ENCODE measurements at regions not wholly inside any gene's neighbourhood (a gene's known extent, or its start where the extent isn't known, plus 50 kb on each side); places are given as distances from the start of the nearest gene placed in this dataset.

DNA sequence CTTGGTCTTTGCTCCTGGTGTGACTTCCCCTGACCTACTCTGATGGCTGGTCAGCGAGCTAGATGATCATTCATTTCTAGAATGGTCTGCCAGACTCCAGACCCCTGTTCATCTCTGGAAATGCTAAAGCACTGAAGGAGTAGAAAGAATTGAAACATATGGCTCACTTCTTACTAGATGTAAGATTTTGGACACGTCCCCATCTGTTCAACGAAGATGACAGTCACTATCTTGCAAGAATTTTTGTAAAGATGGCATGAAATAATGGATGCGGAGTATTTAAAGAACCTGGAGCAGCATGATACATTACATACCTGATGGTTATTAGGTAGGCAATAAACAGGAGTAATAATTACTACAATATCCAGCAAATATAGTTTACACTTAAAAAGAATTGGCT is 252.7 kb upstream of the SDK2 start:
- Histone ChIP-seq H4K5ac (ENCODE audit: insufficient read length, low read depth, low read length) (no peak overlapping the region), H4K91ac (replicated peaks; ENCODE audit: insufficient read length, low read length) (no peak overlapping the region), H2BK15ac (ENCODE audit: low read length) (no peak overlapping the region), H3K4me1 (replicated peaks in 1 of 4; ENCODE audit: control insufficient read depth in 3 of 4, insufficient read depth in 4 of 4, low read length in 3 of 4) (peaks cover 0 to 7% (median 2%) of the 10 kb centered on the region in 4 experiments; a peak in 3 of 7 replicates), H3K4me2 (ENCODE audit: insufficient read depth in 1 of 2, low read depth in 2 of 2, low read length in 2 of 2) (no peak overlapping the region), H3K56ac (replicated peaks; ENCODE audit: insufficient read length, low read depth, low read length) (no peak overlapping the region), H3K14ac (ENCODE audit: insufficient read length) (no peak overlapping the region), H3K4ac (replicated peaks; ENCODE audit: insufficient read length, low read depth, low read length) (no peak overlapping the region), H3K9me3 (ENCODE audit: insufficient read depth in 2 of 2, low read depth in 1 of 2, low read length in 1 of 2) (no peaks in the 10 kb centered on the region), H3K79me1 (ENCODE audit: low read depth, low read length) (no peaks in the 10 kb centered on the region), H2BK120ac (replicated peaks; ENCODE audit: low read depth, low read length) (no peak overlapping the region), H3K27me3 (replicated peaks in 1 of 4; ENCODE audit: control insufficient read depth in 3 of 4, extremely low read depth in 1 of 4, insufficient read depth in 3 of 4, low read length in 3 of 4) (peaks cover 20 to 37% (median 26%) of the 10 kb centered on the region in 4 experiments), H2AFZ (ENCODE audit: low read length) (no peak overlapping the region), H2AK5ac (ENCODE audit: low read depth, low read length) (no peak overlapping the region), H4K20me1 (replicated peaks in 1 of 2; ENCODE audit: control insufficient read depth in 1 of 2, insufficient read depth in 2 of 2, low read length in 2 of 2) (peaks cover 0 to 2% of the 10 kb centered on the region in 2 experiments), H3K23me2 (ENCODE audit: low read depth, low read length) (peaks cover 5% of the 10 kb centered on the region), H3K27ac (ENCODE audit: low read depth, low read length) (no peak overlapping the region), H2BK5ac (ENCODE audit: low read depth, low read length) (no peak overlapping the region), H3K9ac (replicated peaks in 1 of 4; ENCODE audit: extremely low read depth in 1 of 4, low read depth in 3 of 4, low read length in 3 of 4) (no peak overlapping the region), H3K23ac (ENCODE audit: insufficient read length) (no peak overlapping the region), H3K4me3 (ENCODE audit: extremely low read depth in 1 of 4, insufficient read depth in 2 of 4, low read depth in 3 of 4, low read length in 4 of 4) (no peak overlapping the region), H2BK20ac (ENCODE audit: low read length) (no peak overlapping the region), H3K79me2 (ENCODE audit: control insufficient read depth in 1 of 2, insufficient read depth in 2 of 2, low read length in 2 of 2) (no peaks in the 10 kb centered on the region), H4K8ac (ENCODE audit: extremely low read depth, insufficient read depth, low read length) (no peak overlapping the region), H3K36me3 (ENCODE audit: control insufficient read depth in 2 of 4, insufficient read depth in 4 of 4, low read length in 3 of 4) (no peaks in the 10 kb centered on the region), H3K18ac (ENCODE audit: extremely low read depth, low read length) (no peak overlapping the region), H2BK12ac (ENCODE audit: low read depth, low read length) (no peak overlapping the region)
- peak in 1 of 2 experiments; percentile 6 for DNase-seq (ENCODE audit: low read depth in 1 of 2, low spot score in 2 of 2)
- WGBS, 2 experiments (ENCODE audit: extremely low coverage in 1 of 2, insufficient coverage in 1 of 2, insufficient read length in 1 of 2, insufficient replicate concordance in 2 of 2, low coverage in 1 of 2, low lambda C conversion rate in 2 of 2, missing lambda C conversion rate in 1 of 2): 77% methylated on average over 4 of the region's 4 CpGs; no CpG with 5 or more reads in 1 of the 2 experiments
- FAIRE-seq: no peak
- POLR2A ChIA-PET (ENCODE audit: partially characterized antibody): no interaction called here
- CTCF ChIA-PET (ENCODE audit: partially characterized antibody): interaction anchor here (1.2 kb wide), 1 partner anchor 9 kb away, joined by 4 read pairs; no protein-coding TSS in a partner anchor
- TF ChIP-seq BRCA1 (IDR thresholded peaks at IDR 0.05; ENCODE audit: low read depth, low read length) (no peak), ZNF274 (IDR thresholded peaks at IDR 0.05; ENCODE audit: borderline replicate concordance, extremely low read depth, low read length) (no peak), SIX5 (IDR thresholded peaks at IDR 0.05; ENCODE audit: low read depth, low read length) (no peak), CHD1 (IDR thresholded peaks at IDR 0.05; ENCODE audit: low read depth, low read length) (no peak), TBP (IDR thresholded peaks at IDR 0.05; ENCODE audit: low read depth, low read length) (no peak), POU5F1 (IDR thresholded peaks at IDR 0.05; ENCODE audit: low read depth, low read length) (no peak), CREB1 (IDR thresholded peaks at IDR 0.05) (no peak), TAF1 (IDR thresholded peaks at IDR 0.05; ENCODE audit: low read depth, low read length) (no peak), HDAC2 (IDR thresholded peaks at IDR 0.05; ENCODE audit: borderline replicate concordance in 1 of 2, low read depth in 2 of 2, low read length in 2 of 2) (no peak), CBX5 (IDR thresholded peaks at IDR 0.05; ENCODE audit: low read depth, low read length) (no peak), GABPA (IDR thresholded peaks at IDR 0.05; ENCODE audit: borderline replicate concordance, insufficient read depth, low read length) (no peak), BCL11A (IDR thresholded peaks at IDR 0.05; ENCODE audit: low read depth in 2 of 2, low read length in 2 of 2) (no peak)
- TF ChIP-seq, protein P1, sequence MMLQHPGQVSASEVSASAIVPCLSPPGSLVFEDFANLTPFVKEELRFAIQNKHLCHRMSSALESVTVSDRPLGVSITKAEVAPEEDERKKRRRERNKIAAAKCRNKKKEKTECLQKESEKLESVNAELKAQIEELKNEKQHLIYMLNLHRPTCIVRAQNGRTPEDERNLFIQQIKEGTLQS (IDR thresholded peaks at IDR 0.05; ENCODE audit: insufficient read depth, low read depth, low read length): no peak
- TF ChIP-seq, protein P2, sequence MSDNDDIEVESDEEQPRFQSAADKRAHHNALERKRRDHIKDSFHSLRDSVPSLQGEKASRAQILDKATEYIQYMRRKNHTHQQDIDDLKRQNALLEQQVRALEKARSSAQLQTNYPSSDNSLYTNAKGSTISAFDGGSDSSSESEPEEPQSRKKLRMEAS (IDR thresholded peaks at IDR 0.05): no peak
